DMS53 (cell line): ENCODE measurements at regions not wholly inside any gene's neighbourhood (a gene's known extent, or its start where the extent isn't known, plus 50 kb on each side); places are given as distances from the start of the nearest gene placed in this dataset.
A peak's percentile ranks its signal among the peaks of the same experiment; 100 is the strongest.

ENCODE experiments used
- DNase-seq: peaks from one replicate; lab custom pipeline; 2025; lab: John Stamatoyannopoulos, UW

GRCh38 chr2:145652571-145653545 lies 1132.9 kb upstream of the ZEB2 start:
- no peak for DNase-seq

GRCh38 chr2:145652036-145652435 lies 1132.1 kb upstream of the ZEB2 start:
- DNase-seq, result no peak

DNA sequence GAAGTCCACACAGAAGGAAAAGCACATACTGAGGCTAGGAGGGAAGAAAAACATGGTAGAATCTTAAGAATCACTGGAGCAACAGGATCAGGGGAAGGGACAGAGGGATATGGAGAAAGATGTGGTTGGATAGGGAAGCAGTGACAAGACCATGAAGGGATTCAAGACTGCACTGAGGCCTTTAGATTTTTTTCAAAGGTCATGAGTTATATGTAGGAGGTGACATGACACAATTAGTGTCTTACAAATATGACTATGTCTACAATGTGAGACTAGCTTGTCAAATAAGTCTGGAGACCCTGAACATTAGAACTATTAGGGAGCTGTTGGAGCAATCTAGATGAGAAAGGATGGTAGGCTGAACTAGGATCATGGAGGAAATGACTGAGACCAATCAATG lies 1130.3 kb upstream of the ZEB2 start:
- DNase-seq, result no peak

GRCh38 chr2:145649061-145649460 lies 1129.1 kb upstream of the ZEB2 start:
- no peak for DNase-seq

DNA sequence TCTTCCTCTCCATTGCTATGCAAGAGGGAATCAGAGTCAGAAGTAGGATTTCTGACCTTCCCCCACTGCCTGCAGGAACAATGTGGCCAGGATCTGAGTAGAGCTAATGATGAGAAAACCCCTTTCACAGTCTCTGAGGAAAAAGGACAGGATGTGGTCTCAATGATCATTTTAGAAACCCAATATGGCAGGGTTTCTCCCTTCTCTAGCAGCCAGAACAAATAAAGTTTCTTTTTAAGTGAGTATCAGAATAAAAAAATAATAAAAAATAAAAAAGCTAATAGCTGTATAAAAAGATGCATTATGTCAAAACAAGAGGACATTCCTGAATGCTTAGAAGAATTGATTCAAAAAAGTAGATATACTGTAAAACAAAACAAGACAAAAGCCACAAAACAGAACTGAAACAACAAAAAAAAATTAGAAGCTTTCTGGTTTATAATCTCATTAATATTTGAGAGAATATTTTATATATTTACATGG lies 1124.9 kb upstream of the ZEB2 start:
- DNase-seq, result no peak

DNA sequence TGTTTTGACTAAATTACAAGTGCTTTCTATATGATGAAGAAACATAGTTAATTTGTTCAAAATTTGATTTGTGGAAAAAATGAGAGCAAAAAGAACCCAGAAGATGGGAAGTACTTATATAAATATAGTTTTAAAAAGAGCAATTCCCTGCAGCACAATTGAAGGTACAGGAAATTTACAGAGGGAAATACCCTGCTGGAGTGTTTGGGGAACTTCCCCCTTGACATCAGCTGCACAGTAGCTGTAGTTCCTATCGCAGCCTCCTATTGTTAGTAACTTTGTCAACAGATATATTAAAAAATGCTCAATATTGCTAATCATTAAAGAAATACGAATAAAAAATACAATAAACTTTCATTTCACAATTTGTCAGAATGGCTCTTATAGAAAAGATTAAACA lies 1118.8 kb upstream of the ZEB2 start:
- DNase-seq, result peak; percentile 14

- no peak for DNase-seq
Observed at GRCh38 chr2:145635706-145636427, 1115.9 kb upstream of the ZEB2 start.

DNA sequence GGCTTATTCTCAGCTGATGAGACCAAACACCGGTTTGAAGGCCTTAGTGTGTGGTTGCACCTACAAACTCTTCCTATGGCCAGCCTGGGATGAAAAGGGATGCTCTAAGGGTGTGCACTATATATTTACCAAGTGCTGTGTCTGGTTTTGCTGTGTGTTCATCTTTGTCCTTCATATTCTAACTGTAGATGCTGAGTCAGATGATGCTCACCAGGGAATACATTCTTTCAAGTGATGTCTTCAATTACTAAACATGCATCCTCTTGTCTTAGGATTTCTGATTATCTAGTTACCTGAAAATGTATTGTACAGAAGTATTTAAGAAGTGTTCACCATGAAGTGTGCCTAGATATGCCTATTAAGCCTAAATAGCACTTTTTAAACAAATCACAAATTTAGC lies 1111.6 kb upstream of the ZEB2 start:
- no peak for DNase-seq

DNA sequence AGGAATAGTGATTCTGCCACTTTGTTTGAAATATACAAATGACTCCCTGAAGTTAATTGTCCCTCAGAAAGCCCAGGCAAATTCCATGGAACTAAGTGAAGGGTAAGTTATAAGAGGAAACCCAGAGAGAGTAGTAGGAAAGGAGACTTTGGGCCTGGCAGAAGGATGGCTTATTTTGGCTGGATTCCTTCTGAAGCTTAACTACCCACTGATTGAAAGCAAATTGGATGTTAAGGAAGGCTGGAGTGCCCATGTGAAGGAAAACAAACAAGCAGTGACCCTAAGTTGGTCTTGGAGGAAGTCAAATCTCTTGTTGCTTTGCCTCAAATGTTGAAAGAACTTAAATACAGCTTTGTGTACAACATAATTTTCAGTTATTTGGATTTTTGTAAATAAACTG lies 1106.4 kb upstream of the ZEB2 start:
- no peak for DNase-seq

GRCh38 chr2:145625111-145625510 lies 1105.2 kb upstream of the ZEB2 start:
- DNase-seq, result no peak

DNA sequence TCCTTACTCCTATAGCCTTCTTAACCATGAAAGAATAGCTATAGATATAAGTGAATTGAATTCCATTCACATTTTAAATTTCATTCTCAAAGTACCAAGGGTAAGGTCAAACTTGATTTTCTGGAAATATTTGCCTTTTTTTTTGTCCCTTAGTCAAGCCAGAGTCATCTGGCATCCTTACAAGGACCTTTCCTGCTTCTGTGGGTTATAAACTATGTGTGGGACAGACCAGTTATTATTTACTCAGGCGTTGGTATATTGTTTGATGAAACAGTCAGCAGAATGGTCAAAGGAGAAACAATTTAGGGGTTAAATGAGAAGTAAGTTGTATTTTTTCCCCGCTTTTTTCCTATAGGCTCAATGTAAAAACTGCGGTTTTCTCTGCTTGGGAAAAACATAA lies 1103.2 kb upstream of the ZEB2 start:
- DNase-seq, result no peak

DNA sequence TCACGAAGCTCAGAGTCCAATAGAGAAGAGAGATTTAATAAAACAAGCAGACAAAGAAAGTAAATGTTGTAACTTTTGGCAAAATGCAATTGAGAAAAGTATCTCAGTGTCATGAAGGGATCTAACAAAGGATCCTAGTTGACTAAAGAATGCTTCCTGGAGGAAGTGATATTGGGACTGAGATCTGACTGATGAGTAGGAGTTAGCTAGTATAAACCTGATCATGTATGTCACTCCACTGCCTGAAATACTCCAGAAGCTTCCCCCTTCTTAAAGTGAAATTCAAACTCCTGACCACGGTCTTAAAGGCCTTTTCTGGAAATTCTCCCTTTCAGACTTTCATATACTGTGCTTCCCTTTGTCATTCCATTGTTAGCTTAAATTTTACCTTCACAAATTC lies 1102.4 kb upstream of the ZEB2 start:
- DNase-seq, result no peak

DNA sequence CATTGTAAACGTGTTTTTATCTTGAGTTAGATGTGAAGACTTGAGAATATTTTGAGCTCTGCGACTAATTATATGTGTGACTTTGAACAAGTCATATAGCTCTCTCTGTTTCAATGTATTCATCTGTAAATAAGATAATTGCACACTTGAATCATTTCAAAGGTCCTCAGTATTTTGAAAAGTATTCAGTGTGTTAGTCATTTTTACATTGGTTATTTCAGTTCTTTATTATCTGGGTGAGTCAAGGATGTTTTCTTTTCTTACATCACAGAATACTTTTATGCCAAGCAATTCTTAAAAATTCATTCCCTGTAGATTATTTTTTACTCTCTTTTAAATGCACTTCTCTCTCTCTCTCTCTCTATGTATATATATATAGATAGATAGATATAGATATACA lies 1098.0 kb upstream of the ZEB2 start:
- no peak for DNase-seq

DNA sequence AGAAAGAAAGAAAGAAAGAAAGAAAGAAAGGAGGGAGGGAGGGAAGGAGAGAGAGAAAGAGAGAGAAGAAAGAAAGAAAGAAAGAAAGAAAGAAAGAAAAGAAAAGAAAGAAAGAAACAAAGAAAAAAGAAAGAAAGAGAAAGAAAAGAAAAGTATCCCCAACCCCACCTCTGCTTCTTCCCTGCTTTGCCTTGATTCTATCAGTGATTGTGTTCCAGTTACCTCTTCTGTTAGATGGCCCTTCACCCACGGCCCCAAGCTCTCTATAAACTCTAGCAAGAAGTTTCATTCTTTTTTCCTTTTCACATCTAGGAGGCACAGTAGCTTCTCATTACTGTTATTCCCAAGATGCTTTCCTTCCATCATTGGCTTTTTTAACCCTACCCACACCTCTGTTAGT lies 1097.5 kb upstream of the ZEB2 start:
- DNase-seq, result no peak

- DNase-seq, result peak; percentile 0
Observed at GRCh38 chr2:145615626-145616025, 1095.7 kb upstream of the ZEB2 start.

DNA sequence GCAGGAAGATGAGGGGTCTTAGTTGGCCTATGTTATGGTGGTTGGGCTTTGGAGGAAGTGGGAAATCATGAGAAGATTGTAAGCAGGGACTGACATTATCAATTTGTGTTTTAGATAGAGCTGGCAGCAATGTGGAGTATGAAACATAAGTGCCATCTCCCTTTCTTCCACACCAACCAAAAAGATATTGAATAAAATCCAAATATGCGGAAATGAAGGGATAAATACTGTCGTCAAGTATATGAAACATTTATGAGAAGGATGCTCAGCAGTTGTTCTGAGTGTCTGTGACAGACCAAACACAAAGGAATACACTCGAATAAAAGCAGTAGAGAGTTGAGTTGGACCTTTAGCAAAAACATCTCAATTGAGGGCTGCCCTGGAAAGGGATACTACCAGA lies 1090.0 kb upstream of the ZEB2 start:
- no peak for DNase-seq

DNA sequence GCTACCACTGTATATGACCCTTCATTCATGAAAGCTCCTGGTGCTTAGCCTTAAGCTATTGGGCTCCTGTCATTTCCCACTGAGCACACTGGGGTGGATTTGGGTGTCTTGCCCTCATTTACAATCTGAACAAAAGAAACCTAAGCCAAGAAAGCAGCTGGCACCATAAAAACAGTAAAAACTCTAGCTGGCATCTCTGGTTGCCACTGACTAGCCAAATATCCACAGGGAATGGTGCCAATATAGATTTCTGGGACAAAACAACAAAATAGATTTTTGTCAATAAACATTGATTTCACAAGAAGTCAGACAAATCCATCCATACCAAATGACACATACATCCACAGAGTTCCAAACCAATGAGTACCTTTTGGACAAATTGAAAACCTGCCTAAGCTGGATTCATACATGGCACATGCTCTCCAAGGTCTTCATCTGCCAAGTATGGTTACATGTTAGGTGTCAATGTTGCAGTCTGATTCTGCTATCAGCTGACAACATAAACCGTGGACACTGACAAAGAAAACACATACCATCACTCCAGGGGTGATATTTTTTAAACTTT lies 1081.5 kb upstream of the ZEB2 start:
- DNase-seq, result no peak

GRCh38 chr2:145600811-145601210 lies 1080.9 kb upstream of the ZEB2 start:
- no peak for DNase-seq

GRCh38 chr2:145599756-145600155 lies 1079.8 kb upstream of the ZEB2 start:
- no peak for DNase-seq

DNA sequence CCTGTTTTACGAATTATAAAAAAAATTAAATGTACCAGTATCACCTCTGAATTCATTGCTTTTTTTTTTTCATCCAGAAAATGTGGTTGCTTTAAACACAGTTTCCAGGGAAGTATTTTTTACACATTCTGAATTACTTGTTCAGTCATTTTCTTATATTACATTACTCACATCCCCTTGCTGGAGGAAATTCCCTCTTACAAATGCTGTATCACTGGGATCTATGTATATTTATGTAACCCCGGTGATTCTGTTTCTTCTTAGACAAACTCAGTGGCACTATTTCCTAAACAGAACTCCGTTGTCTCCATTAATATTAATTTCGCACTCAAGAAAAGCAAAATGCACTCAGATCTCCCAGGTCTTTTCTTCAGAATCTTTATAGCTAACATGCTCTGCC lies 1078.5 kb upstream of the ZEB2 start:
- DNase-seq, result no peak

DNA sequence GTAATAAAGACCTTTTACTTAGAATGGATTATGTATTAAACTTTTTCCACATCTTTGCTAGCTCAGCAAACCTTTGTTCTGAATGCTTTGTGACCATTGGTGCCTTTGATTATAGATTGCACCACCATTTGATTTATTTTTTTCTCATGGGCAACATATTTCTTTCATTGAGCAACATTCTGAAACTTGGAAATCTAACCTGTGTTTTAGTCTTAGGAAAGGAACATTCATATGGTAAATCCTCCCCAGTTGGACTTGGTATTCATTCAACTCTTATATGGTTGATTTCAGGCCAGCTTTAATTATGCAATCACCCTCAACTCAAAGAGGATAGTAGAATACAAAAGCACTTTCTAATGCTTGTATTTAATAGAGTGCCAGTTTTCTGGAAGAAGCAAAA lies 1077.9 kb upstream of the ZEB2 start:
- no peak for DNase-seq

GRCh38 chr2:145597006-145597405 lies 1077.1 kb upstream of the ZEB2 start:
- DNase-seq, result no peak

GRCh38 chr2:145596416-145596815 lies 1076.5 kb upstream of the ZEB2 start:
- no peak for DNase-seq
